ENCODE measurements at regions not wholly inside any gene's neighbourhood (a gene's known extent, or its start where the extent isn't known, plus 50 kb on each side); places are given as distances from the start of the nearest gene placed in this dataset.

DNA sequence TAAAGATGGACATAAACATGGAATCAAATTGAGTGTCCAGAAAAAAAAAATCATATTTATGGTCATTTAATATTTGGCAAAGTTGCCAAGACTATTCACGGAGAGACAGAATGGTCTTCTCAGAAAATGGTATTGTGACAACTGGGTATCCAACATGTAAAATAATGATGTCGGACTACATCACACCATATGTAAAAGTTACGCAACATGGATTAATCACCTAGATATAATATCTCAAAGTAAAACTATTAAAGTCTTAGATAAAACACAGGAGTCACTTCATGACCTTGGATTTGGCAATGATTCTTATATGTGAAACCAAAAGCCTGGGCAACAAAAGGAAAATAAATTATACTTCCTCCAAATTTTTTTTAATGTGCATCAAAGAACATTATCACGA lies 1591.7 kb upstream of the DDX18 start:
- DNase-seq, result no peak
- TF ChIP-seq CTCF (IDR thresholded peaks at IDR 0.05; ENCODE audit: low read depth, low read length), result no peak
- Histone ChIP-seq H3K27me3 (no peaks in the 10 kb centered on the region), H3K36me3 (no peaks in the 10 kb centered on the region), H3K4me1 (no peaks in the 10 kb centered on the region), H3K9me3 (no peaks in the 10 kb centered on the region), H3K4me3 (ENCODE audit: low read depth, low read length) (no peak overlapping the region)

DNA sequence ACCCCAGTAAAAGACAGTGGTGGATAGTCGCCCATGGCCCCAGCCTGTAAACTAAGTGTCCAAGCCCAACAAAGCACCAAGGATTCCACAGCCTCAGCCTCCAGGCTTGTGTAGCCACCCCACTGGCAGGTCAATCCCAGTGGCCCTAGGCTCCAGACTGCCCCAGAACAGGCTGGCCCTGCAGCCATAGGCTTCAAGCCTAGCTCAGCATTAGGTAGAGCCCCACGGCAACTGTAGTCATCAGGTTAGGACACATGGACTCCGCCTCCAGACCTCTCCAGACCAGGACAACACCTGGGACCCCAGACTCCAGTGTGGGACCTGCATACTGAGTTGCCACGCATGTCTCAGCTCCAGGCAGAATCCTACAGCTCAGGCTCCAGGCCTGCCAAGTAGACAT lies 1590.6 kb upstream of the DDX18 start:
- H3K4me1 ChIP-seq, result no peaks in the 10 kb centered on the region
- DNase-seq, result no peak
- no peak for TF ChIP-seq CTCF (IDR thresholded peaks at IDR 0.05; ENCODE audit: low read depth, low read length)
- H3K4me3 ChIP-seq (ENCODE audit: low read depth, low read length), result no peak overlapping the region
- H3K9me3 ChIP-seq, result no peaks in the 10 kb centered on the region
- H3K36me3 ChIP-seq, result no peaks in the 10 kb centered on the region
- no peaks in the 10 kb centered on the region for H3K27me3 ChIP-seq

GRCh38 chr2:116224610-116225009 lies 1589.9 kb upstream of the DDX18 start:
- no peak for DNase-seq
- TF ChIP-seq CTCF (IDR thresholded peaks at IDR 0.05; ENCODE audit: low read depth, low read length), result no peak
- Histone ChIP-seq H3K9me3 (no peaks in the 10 kb centered on the region), H3K27me3 (no peaks in the 10 kb centered on the region), H3K4me1 (no peaks in the 10 kb centered on the region), H3K4me3 (ENCODE audit: low read depth, low read length) (no peak overlapping the region), H3K36me3 (no peaks in the 10 kb centered on the region)

DNA sequence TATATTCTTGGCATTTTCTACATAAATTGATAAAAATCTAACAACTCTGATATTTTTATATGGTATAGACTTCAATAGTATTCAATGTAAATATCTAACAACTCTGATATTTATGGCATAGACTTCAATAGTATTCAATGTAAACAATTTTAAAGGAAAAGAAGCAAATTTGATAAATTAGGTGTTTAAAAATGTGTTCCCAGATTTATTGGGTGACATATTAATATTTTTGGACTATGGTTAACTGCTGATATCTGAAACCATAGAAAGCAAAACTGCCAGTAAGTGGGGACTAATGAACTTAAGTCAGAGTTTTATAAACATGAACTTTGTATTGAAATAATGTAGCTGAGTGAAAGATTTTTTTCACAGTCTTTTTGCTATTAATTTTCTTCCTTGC lies 1576.0 kb upstream of the DDX18 start:
- no peaks in the 10 kb centered on the region for H3K9me3 ChIP-seq
- TF ChIP-seq CTCF (IDR thresholded peaks at IDR 0.05; ENCODE audit: low read depth, low read length), result no peak
- H3K4me3 ChIP-seq (ENCODE audit: low read depth, low read length), result no peak overlapping the region
- no peaks in the 10 kb centered on the region for H3K27me3 ChIP-seq
- no peak for DNase-seq
- H3K36me3 ChIP-seq, result no peaks in the 10 kb centered on the region
- no peaks in the 10 kb centered on the region for H3K4me1 ChIP-seq

GRCh38 chr2:116250376-116250775 lies 1564.1 kb upstream of the DDX18 start:
- Histone ChIP-seq H3K36me3 (no peaks in the 10 kb centered on the region), H3K4me3 (ENCODE audit: low read depth, low read length) (no peak overlapping the region), H3K27me3 (no peaks in the 10 kb centered on the region), H3K4me1 (no peaks in the 10 kb centered on the region), H3K9me3 (no peaks in the 10 kb centered on the region)
- TF ChIP-seq CTCF (IDR thresholded peaks at IDR 0.05; ENCODE audit: low read depth, low read length), result no peak
- no peak for DNase-seq

DNA sequence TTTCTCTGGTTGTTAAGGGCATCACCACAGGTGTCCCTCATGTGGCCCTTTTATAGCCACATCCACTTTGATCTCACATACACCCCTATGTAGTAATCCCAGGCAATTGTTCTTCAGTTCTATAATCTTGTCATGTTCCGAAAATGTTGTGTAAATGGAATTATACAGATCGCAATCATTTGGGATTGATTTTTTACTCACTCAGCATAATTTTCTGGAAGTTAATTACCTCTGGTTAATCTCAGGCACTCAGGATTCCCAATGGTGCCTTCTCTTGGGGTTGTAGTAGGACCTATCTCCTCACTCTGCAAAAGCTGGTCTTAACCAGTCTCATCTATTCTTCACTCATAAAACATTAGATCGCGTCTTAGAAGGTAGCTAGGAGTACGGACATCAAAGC lies 1549.6 kb upstream of the DDX18 start:
- TF ChIP-seq CTCF (IDR thresholded peaks at IDR 0.05; ENCODE audit: low read depth, low read length), result no peak
- Histone ChIP-seq H3K4me1 (no peaks in the 10 kb centered on the region), H3K27me3 (no peaks in the 10 kb centered on the region), H3K9me3 (no peaks in the 10 kb centered on the region), H3K4me3 (ENCODE audit: low read depth, low read length) (no peak overlapping the region), H3K36me3 (no peaks in the 10 kb centered on the region)
- DNase-seq, result no peak
